ENCODE measurements at regions not wholly inside any gene's neighbourhood (a gene's known extent, or its start where the extent isn't known, plus 50 kb on each side); places are given as distances from the start of the nearest gene placed in this dataset.
A peak's percentile ranks its signal among the peaks of the same experiment; 100 is the strongest.

DNA sequence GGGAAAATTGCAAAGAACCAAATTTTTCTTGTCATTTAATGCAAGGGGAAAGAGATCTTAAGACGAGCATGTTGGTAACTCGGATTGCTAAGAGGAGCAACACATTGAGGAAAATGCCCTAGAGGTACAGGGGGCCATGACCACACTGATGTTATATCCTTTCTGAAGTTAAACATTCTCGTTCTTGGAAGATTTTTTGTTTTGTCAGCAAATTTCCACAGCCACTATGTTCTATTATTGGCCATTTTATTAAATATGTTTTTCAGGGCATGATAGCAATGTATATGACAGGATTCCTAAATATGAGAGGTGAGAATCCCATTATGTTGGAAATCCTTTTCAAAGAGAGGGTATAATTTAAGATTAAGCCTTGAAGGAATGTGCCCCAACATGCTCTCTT is 627.2 kb upstream of the PKN2 start:
- H3K36me3 ChIP-seq: no peaks in the 10 kb centered on the region
- no peak for DNase-seq (ENCODE audit: low spot score in 2 of 2)
- no peak overlapping the region for H3K4me3 ChIP-seq
- 85% methylated on average over 3 of the region's 3 CpGs for WGBS
- no peaks in the 10 kb centered on the region for H3K27me3 ChIP-seq
- H3K4me1 ChIP-seq: peaks cover 17% of the 10 kb centered on the region
- H3K27ac ChIP-seq: no peak overlapping the region
- TF ChIP-seq EP300 (IDR thresholded peaks at IDR 0.05): no peak
- TF ChIP-seq, protein P1, sequence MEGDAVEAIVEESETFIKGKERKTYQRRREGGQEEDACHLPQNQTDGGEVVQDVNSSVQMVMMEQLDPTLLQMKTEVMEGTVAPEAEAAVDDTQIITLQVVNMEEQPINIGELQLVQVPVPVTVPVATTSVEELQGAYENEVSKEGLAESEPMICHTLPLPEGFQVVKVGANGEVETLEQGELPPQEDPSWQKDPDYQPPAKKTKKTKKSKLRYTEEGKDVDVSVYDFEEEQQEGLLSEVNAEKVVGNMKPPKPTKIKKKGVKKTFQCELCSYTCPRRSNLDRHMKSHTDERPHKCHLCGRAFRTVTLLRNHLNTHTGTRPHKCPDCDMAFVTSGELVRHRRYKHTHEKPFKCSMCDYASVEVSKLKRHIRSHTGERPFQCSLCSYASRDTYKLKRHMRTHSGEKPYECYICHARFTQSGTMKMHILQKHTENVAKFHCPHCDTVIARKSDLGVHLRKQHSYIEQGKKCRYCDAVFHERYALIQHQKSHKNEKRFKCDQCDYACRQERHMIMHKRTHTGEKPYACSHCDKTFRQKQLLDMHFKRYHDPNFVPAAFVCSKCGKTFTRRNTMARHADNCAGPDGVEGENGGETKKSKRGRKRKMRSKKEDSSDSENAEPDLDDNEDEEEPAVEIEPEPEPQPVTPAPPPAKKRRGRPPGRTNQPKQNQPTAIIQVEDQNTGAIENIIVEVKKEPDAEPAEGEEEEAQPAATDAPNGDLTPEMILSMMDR (IDR thresholded peaks at IDR 0.05): no peak
- no peak for TF ChIP-seq POLR2A (IDR thresholded peaks at IDR 0.05)
- no peak for TF ChIP-seq POLR2AphosphoS5 (IDR thresholded peaks at IDR 0.05)
- no peaks in the 10 kb centered on the region for H3K9me3 ChIP-seq

DNA sequence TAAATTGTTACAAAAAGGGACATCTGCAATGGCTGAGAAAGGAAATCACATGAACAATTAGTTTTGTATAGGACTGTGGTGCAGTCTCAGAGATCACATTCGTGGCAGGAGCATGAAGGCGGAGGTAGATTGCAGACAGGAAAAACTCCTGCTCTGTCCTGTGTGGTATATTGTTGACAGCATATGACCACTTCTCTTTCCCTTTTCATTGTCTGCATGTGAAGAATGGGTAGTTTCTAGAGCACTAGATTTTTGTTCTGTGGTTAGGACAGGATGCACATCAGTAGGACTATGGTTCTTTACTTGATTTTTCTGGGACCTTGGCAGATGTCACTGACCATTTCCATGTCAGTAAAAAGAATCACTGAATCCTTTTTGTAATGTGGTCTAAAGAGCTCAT is 625.9 kb upstream of the PKN2 start:
- WGBS: 83% methylated on average over 2 of the region's 2 CpGs
- Histone ChIP-seq H3K36me3 (no peaks in the 10 kb centered on the region), H3K4me3 (no peak overlapping the region), H3K4me1 (peaks cover 17% of the 10 kb centered on the region), H3K27ac (no peak overlapping the region), H3K9me3 (no peaks in the 10 kb centered on the region), H3K27me3 (no peaks in the 10 kb centered on the region)
- DNase-seq (ENCODE audit: low spot score in 2 of 2): no peak
- TF ChIP-seq POLR2AphosphoS5 (IDR thresholded peaks at IDR 0.05): no peak

DNA sequence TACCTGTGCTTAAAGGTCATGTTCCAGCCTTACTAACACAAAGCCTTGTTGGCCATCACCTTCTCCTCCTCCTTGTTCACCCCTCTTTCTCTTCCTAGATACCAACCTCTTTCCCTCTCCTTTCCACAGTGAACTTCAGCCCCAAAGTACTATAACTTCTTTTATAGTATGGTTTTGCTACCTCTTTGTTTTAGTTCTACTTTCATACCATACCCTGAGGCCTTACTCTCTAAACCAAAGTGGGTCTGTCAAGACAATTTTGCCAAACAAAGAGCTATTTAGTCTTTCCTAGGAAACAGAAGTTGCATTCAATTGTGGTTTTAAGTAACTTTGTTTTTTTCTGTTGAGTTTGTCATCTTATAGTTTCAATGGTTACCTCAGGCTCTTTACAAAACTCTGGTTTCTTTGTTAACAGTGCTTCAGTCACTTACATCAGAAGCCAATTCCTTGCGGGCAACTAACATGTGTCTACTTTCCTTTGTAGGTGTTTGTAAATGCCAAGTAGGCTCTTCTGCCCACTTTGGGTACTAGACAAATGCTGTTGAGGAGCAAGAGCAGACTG is 623.9 kb upstream of the PKN2 start:
- no peak overlapping the region for H3K4me3 ChIP-seq
- H3K36me3 ChIP-seq: no peaks in the 10 kb centered on the region
- no peak for TF ChIP-seq POLR2A (IDR thresholded peaks at IDR 0.05)
- no peak for TF ChIP-seq EP300 (IDR thresholded peaks at IDR 0.05)
- TF ChIP-seq, protein P1 (IDR thresholded peaks at IDR 0.05): no peak
- no peak for TF ChIP-seq POLR2AphosphoS5 (IDR thresholded peaks at IDR 0.05)
- no peak for DNase-seq (ENCODE audit: low spot score in 2 of 2)
- H3K9me3 ChIP-seq: no peaks in the 10 kb centered on the region
- 56% methylated on average over 1 of the region's 1 CpG for WGBS
- H3K4me1 ChIP-seq: peaks cover 23% of the 10 kb centered on the region
- H3K27ac ChIP-seq: peak overlapping the region; percentile 58
- H3K27me3 ChIP-seq: no peaks in the 10 kb centered on the region

DNA sequence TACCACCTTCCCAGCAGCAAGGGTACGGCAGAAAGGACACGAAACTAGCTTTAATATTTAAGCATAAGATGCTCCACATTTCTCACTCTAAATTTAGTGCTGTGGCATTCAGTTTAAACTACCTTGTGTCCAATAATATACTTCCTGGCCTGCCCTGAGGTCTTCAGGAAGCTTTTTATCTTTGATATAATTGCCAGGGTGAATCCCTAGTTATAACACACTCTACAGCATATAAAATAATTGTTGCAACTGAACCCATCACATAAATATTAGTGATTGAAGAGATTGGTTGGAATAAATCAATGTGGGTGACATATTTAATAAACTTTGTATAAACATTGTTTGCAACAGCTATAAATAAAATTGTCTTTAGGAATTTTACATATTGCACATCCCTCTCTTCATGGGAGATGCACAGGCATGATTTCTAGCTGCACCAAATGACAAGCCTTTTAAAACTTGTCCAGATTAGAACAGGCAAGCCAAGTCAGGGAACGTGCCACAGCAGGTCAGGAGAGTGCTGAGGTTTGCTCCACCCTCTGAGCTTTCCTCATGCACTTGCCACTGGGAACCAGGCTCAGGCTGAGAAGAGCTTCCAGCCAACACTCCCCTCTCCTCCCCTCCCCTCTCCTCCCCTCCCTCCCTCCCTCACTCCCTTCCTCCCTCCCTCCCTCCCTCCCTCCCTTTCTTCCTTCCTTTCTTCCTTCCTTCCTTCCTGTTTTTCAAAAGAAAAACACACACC is 623.2 kb upstream of the PKN2 start:
- H3K9me3 ChIP-seq: no peaks in the 10 kb centered on the region
- H3K27me3 ChIP-seq: no peaks in the 10 kb centered on the region
- WGBS: 47% methylated on average over 3 of the region's 3 CpGs
- no peak for DNase-seq (ENCODE audit: low spot score in 2 of 2)
- TF ChIP-seq POLR2A (IDR thresholded peaks at IDR 0.05) (no peak), EP300 (IDR thresholded peaks at IDR 0.05) (no peak), POLR2AphosphoS5 (IDR thresholded peaks at IDR 0.05) (no peak)
- TF ChIP-seq, protein P1 (IDR thresholded peaks at IDR 0.05): no peak
- H3K4me1 ChIP-seq: peaks cover 23% of the 10 kb centered on the region
- no peak overlapping the region for H3K4me3 ChIP-seq
- H3K36me3 ChIP-seq: no peaks in the 10 kb centered on the region
- H3K27ac ChIP-seq: peak overlapping the region; percentile 58

DNA sequence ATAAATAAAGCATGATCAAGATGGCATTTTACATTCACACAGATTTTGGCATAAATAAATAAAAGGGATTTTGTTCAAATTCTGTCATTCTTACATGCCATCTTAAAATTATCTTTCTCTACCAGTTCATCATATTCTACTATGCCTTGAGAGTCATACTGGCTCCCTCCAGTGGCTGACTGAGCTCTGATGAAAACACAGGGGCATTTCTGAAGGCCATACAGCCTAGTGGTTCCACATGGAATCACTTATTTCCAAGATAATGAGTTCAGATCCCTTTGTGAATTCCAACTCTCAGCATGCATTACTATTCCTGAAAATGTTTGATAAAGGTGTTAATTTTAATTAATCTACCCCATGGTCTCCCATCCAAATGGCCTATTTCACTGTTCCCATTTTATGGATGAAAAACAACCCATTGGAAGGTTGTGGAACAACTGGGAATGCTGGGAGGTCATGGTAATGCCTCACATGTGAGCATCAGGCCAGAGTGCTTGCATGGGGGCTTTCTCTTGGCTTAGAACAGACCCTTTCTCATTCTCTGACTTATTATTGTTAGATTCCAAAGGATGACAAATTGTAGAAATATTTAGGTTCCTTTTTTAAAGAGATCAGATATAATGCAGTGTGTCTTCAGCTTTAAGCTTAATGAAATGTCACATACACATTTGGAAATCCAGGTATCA is 622.4 kb upstream of the PKN2 start:
- Histone ChIP-seq H3K36me3 (no peaks in the 10 kb centered on the region), H3K4me1 (peaks cover 23% of the 10 kb centered on the region), H3K27me3 (no peaks in the 10 kb centered on the region), H3K9me3 (no peaks in the 10 kb centered on the region), H3K27ac (no peak overlapping the region), H3K4me3 (no peak overlapping the region)
- DNase-seq (ENCODE audit: low spot score in 2 of 2): no peak
- no peak for TF ChIP-seq POLR2A (IDR thresholded peaks at IDR 0.05)
- TF ChIP-seq, protein P1 (IDR thresholded peaks at IDR 0.05): peak; percentile 49 to 78
- no peak for TF ChIP-seq POLR2AphosphoS5 (IDR thresholded peaks at IDR 0.05)
- TF ChIP-seq EP300 (IDR thresholded peaks at IDR 0.05): no peak

All from suprapubic skin (tissue), 4 donors.